Upper lobe of left lung (tissue), 4 donors: ENCODE measurements at regions not wholly inside any gene's neighbourhood (a gene's known extent, or its start where the extent isn't known, plus 50 kb on each side); places are given as distances from the start of the nearest gene placed in this dataset.

Experiments used
- EP300 ChIP-seq, 4 donors: sonication (generic); formaldehyde crosslinking; IDR thresholded peaks; one replicate each; pipeline ENCODE4 v1.5.1; 2017; ENCODE audit warnings: antibody characterized with exemption in 4 of 4, control low read depth in 2 of 4
- POLR2A ChIP-seq, 4 donors: fragments of 450-650 bp; IDR thresholded peaks; one replicate each; pipeline ENCODE4 v1.5.1; 2016 to 2017; ENCODE audit warnings: antibody characterized with exemption in 4 of 4, mild to moderate bottlenecking in 2 of 4
- POLR2AphosphoS5 ChIP-seq, 2 donors: sonication (generic); formaldehyde crosslinking; IDR thresholded peaks; one replicate each; pipeline ENCODE4 v1.5.1; 2017; ENCODE audit warnings: antibody characterized with exemption in 2 of 2
- TF ChIP-seq, protein P1 (sequence below), 6 experiments: fragments of 450-650 bp in 4 of 6; fragments of 200-600 bp in 2 of 6; sonication (generic) in 2 of 6; IDR thresholded peaks; one replicate each; pipeline ENCODE4 v1.5.1; 2016 to 2019; ENCODE audit warnings: antibody characterized with exemption in 6 of 6

DNA sequence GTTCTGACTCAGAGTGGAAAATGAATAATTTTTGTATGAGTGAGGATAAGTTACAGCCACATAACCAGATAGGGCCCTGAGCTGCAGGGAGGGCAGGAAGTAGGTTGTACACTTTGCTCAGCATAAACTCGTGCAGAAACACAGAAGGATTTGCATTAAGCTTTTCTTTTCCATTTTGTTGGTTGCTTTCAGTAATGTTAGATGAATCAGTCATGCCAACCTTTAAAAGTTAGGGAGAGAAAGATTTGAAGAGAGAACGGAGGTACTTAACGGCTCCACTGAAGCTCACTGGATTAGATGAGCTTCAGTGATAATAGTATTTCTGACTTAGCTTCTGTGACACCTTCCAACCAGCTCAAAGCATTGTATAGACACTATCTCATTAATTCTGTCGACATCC, 348.1 kb downstream of the GATA3 start:
- TF ChIP-seq POLR2AphosphoS5 (IDR thresholded peaks at IDR 0.05) (no peak), POLR2A (IDR thresholded peaks at IDR 0.05) (no peak), EP300 (IDR thresholded peaks at IDR 0.05) (no peak)
- TF ChIP-seq, protein P1, sequence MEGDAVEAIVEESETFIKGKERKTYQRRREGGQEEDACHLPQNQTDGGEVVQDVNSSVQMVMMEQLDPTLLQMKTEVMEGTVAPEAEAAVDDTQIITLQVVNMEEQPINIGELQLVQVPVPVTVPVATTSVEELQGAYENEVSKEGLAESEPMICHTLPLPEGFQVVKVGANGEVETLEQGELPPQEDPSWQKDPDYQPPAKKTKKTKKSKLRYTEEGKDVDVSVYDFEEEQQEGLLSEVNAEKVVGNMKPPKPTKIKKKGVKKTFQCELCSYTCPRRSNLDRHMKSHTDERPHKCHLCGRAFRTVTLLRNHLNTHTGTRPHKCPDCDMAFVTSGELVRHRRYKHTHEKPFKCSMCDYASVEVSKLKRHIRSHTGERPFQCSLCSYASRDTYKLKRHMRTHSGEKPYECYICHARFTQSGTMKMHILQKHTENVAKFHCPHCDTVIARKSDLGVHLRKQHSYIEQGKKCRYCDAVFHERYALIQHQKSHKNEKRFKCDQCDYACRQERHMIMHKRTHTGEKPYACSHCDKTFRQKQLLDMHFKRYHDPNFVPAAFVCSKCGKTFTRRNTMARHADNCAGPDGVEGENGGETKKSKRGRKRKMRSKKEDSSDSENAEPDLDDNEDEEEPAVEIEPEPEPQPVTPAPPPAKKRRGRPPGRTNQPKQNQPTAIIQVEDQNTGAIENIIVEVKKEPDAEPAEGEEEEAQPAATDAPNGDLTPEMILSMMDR (IDR thresholded peaks at IDR 0.05) = no peak
